ENCODE measurements at regions not wholly inside any gene's neighbourhood (a gene's known extent, or its start where the extent isn't known, plus 50 kb on each side); places are given as distances from the start of the nearest gene placed in this dataset.

- no peak overlapping the region for H3K14ac ChIP-seq (ENCODE audit: insufficient read depth, low read length)
- no peak overlapping the region for H3K27ac Mint-ChIP-seq
- H3K36me3 Mint-ChIP-seq (ENCODE audit: insufficient read depth in 1 of 3, low read depth in 3 of 3): peaks cover 0 to under 1% (median 0%) of the 10 kb centered on the region in 3 experiments; a peak in 2 of 7 replicates
- no peak overlapping the region for H3K23ac ChIP-seq (ENCODE audit: insufficient read length, low read depth, low read length)
- H4K20me1 ChIP-seq (ENCODE audit: control insufficient read depth, insufficient read depth, insufficient read length): no peaks in the 10 kb centered on the region
- H3K27me3 Mint-ChIP-seq (ENCODE audit: low read depth): no peaks in the 10 kb centered on the region
- DNase-seq: no peak
- H3K4me1 ChIP-seq (ENCODE audit: insufficient read depth, low read length): no peaks in the 10 kb centered on the region; the same call in 1 of the 2 replicates
- no peak overlapping the region for H3K4me3 Mint-ChIP-seq
- no peak overlapping the region for H4K91ac ChIP-seq (ENCODE audit: insufficient read length, low read depth, low read length)
- peaks cover 4 to 6% of the 10 kb centered on the region in 2 experiments; a peak in 3 of 5 replicates for H3K9me3 Mint-ChIP-seq
- no peak overlapping the region for H4K5ac ChIP-seq (ENCODE audit: insufficient read length, low read depth, low read length)
- no peak overlapping the region for H4K8ac ChIP-seq (replicated peaks; ENCODE audit: insufficient read length, low read depth, low read length)
- WGBS (ENCODE audit: extremely low coverage, insufficient read length, low lambda C conversion rate): no CpG with 5 or more reads among the region's 1 CpG
- H3K79me1 ChIP-seq (ENCODE audit: insufficient read depth, low read depth, low read length, poor library complexity, severe bottlenecking): no peaks in the 10 kb centered on the region
- no peak overlapping the region for H3K9ac ChIP-seq (ENCODE audit: extremely low read depth, insufficient read length, low read length)
- no peak overlapping the region for H3K18ac ChIP-seq (ENCODE audit: insufficient read length, low read depth, low read length)
- H2BK12ac ChIP-seq (ENCODE audit: insufficient read length, low read depth, low read length): no peak overlapping the region
- H2BK20ac ChIP-seq (ENCODE audit: low read depth, low read length, poor library complexity, severe bottlenecking): no peak overlapping the region
- no peak overlapping the region for H3K27ac ChIP-seq (ENCODE audit: insufficient read length, low read depth, low read length)
- no peak overlapping the region for H2BK15ac ChIP-seq (ENCODE audit: low read depth, low read length)
- H3K9me3 ChIP-seq (ENCODE audit: control insufficient read depth, low read depth, low read length): no peaks in the 10 kb centered on the region
- H2AFZ ChIP-seq (ENCODE audit: low read length): no peak overlapping the region
- no peak overlapping the region for H3T11ph ChIP-seq (ENCODE audit: low read length)
- no peaks in the 10 kb centered on the region for H3K79me2 ChIP-seq (ENCODE audit: insufficient read depth, low read length)
- TF ChIP-seq, protein P1, sequence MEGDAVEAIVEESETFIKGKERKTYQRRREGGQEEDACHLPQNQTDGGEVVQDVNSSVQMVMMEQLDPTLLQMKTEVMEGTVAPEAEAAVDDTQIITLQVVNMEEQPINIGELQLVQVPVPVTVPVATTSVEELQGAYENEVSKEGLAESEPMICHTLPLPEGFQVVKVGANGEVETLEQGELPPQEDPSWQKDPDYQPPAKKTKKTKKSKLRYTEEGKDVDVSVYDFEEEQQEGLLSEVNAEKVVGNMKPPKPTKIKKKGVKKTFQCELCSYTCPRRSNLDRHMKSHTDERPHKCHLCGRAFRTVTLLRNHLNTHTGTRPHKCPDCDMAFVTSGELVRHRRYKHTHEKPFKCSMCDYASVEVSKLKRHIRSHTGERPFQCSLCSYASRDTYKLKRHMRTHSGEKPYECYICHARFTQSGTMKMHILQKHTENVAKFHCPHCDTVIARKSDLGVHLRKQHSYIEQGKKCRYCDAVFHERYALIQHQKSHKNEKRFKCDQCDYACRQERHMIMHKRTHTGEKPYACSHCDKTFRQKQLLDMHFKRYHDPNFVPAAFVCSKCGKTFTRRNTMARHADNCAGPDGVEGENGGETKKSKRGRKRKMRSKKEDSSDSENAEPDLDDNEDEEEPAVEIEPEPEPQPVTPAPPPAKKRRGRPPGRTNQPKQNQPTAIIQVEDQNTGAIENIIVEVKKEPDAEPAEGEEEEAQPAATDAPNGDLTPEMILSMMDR (conservative IDR thresholded peaks at IDR 0.05): no peak
- no peak overlapping the region for H3K4ac ChIP-seq (ENCODE audit: low read depth, low read length)
- H3K56ac ChIP-seq (ENCODE audit: insufficient read length, low read depth, low read length): no peak overlapping the region
- H3K4me2 ChIP-seq (ENCODE audit: insufficient read depth, insufficient read length, low read length): no peak overlapping the region
- no peak overlapping the region for H2AK5ac ChIP-seq (ENCODE audit: insufficient read length, low read length)
- H2BK120ac ChIP-seq (ENCODE audit: low read depth, low read length, poor library complexity, severe bottlenecking): no peak overlapping the region
- no peaks in the 10 kb centered on the region for H3K23me2 ChIP-seq (ENCODE audit: insufficient read length, low read depth, low read length, poor library complexity, severe bottlenecking)
- H3K27me3 ChIP-seq (ENCODE audit: insufficient read depth, low read length): no peaks in the 10 kb centered on the region
- no peaks in the 10 kb centered on the region for H3K4me1 Mint-ChIP-seq
- H2BK5ac ChIP-seq (ENCODE audit: insufficient read length, low read length): no peak overlapping the region
These were observed 814.8 kb upstream of the IGFBP7 start for GRCh38 chr4:57924951-57925350.
